ENCODE measurements at regions not wholly inside any gene's neighbourhood (a gene's known extent, or its start where the extent isn't known, plus 50 kb on each side); places are given as distances from the start of the nearest gene placed in this dataset.
A peak's percentile ranks its signal among the peaks of the same experiment; 100 is the strongest.

GRCh38 chr3:65186268-65186667 lies 498.5 kb upstream of the ADAMTS9 start:
- H3K4me1 ChIP-seq (ENCODE audit: control insufficient read depth in 1 of 2, low read depth in 2 of 2): peaks cover 7 to 11% of the 10 kb centered on the region in 2 donors
- H3K27me3 ChIP-seq (replicated peaks; ENCODE audit: insufficient read depth): no peaks in the 10 kb centered on the region
- H3K36me3 ChIP-seq: no peaks in the 10 kb centered on the region
- TF ChIP-seq, protein P1, sequence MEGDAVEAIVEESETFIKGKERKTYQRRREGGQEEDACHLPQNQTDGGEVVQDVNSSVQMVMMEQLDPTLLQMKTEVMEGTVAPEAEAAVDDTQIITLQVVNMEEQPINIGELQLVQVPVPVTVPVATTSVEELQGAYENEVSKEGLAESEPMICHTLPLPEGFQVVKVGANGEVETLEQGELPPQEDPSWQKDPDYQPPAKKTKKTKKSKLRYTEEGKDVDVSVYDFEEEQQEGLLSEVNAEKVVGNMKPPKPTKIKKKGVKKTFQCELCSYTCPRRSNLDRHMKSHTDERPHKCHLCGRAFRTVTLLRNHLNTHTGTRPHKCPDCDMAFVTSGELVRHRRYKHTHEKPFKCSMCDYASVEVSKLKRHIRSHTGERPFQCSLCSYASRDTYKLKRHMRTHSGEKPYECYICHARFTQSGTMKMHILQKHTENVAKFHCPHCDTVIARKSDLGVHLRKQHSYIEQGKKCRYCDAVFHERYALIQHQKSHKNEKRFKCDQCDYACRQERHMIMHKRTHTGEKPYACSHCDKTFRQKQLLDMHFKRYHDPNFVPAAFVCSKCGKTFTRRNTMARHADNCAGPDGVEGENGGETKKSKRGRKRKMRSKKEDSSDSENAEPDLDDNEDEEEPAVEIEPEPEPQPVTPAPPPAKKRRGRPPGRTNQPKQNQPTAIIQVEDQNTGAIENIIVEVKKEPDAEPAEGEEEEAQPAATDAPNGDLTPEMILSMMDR (IDR thresholded peaks at IDR 0.05): no peak
- no peaks in the 10 kb centered on the region for H3K9me3 ChIP-seq
- ATAC-seq (ENCODE audit: insufficient number of reproducible peaks, low FRiP score, low read depth): no peak
- H3K27ac ChIP-seq: no peak overlapping the region
- DNase-seq (ENCODE audit: low spot score): no peak
- no peak overlapping the region for H3K4me3 ChIP-seq

DNA sequence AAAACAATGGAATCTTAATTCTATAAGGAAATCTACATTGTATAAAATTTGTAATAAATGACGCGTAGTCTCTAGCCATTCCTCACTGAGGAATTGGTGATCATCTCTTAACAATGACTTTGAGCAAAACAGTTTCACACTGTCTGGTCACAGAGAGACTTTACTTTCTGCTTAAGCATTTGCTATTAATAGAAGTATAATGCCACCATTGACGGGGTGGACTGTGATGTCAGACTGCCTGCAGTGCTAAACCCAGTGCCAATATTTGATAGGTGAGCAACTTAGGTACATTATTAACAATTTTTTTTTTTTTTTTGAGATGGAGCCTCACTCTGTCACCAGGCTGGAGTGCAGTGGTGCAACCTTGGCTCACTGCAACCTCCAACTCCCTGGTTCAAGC lies 494.9 kb upstream of the ADAMTS9 start:
- Histone ChIP-seq H3K36me3 (no peaks in the 10 kb centered on the region), H3K27me3 (replicated peaks; ENCODE audit: insufficient read depth) (no peaks in the 10 kb centered on the region), H3K4me1 (ENCODE audit: control insufficient read depth in 1 of 2, low read depth in 2 of 2) (peaks cover 11 to 14% of the 10 kb centered on the region in 2 donors), H3K4me3 (no peak overlapping the region), H3K27ac (no peak overlapping the region), H3K9me3 (no peaks in the 10 kb centered on the region)
- ATAC-seq (ENCODE audit: insufficient number of reproducible peaks, low FRiP score, low read depth) (no peak), DNase-seq (ENCODE audit: low spot score) (no peak)
- TF ChIP-seq, protein P1 (IDR thresholded peaks at IDR 0.05): no peak

DNA sequence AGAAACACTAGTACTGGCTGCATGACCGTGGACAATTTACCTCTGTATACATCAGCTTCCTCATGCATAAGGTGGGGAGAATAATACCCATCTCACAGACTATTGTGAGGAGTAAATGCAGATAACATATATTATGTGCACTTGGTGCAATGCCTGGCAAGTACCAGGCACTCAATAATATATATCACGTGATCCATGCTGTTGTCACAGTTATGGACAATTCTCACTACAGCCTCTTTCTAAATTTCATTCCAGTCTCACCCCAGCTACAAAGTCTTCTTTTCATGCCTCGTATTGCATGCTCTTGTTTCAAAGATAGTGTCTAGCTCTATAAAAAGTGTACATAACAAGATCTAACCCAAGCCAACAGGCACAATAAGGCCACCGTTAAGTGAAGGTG lies 494.3 kb upstream of the ADAMTS9 start:
- TF ChIP-seq, protein P1 (IDR thresholded peaks at IDR 0.05): no peak
- DNase-seq (ENCODE audit: low spot score) (no peak), ATAC-seq (ENCODE audit: insufficient number of reproducible peaks, low FRiP score, low read depth) (no peak)
- H3K4me3 ChIP-seq: no peak overlapping the region
- H3K36me3 ChIP-seq: no peaks in the 10 kb centered on the region
- H3K4me1 ChIP-seq (ENCODE audit: control insufficient read depth in 1 of 2, low read depth in 2 of 2): peaks cover 11 to 14% of the 10 kb centered on the region in 2 donors
- no peak overlapping the region for H3K27ac ChIP-seq
- H3K27me3 ChIP-seq (replicated peaks; ENCODE audit: insufficient read depth): no peaks in the 10 kb centered on the region
- no peaks in the 10 kb centered on the region for H3K9me3 ChIP-seq

GRCh38 chr3:65181391-65181871 lies 493.6 kb upstream of the ADAMTS9 start:
- Histone ChIP-seq H3K9me3 (no peaks in the 10 kb centered on the region), H3K36me3 (no peaks in the 10 kb centered on the region), H3K4me1 (ENCODE audit: control insufficient read depth in 1 of 2, low read depth in 2 of 2) (peaks cover 11 to 14% of the 10 kb centered on the region in 2 donors), H3K27ac (peak overlapping the region in 1 of 2 donors; percentile 54), H3K27me3 (replicated peaks; ENCODE audit: insufficient read depth) (no peaks in the 10 kb centered on the region), H3K4me3 (no peak overlapping the region)
- ATAC-seq (ENCODE audit: insufficient number of reproducible peaks, low FRiP score, low read depth) (no peak), DNase-seq (ENCODE audit: low spot score) (no peak)
- TF ChIP-seq, protein P1 (IDR thresholded peaks at IDR 0.05): no peak

- H3K9me3 ChIP-seq: no peaks in the 10 kb centered on the region
- H3K36me3 ChIP-seq: no peaks in the 10 kb centered on the region
- DNase-seq (ENCODE audit: low spot score) (no peak), ATAC-seq (ENCODE audit: insufficient number of reproducible peaks, low FRiP score, low read depth) (no peak)
- no peak overlapping the region for H3K4me3 ChIP-seq
- TF ChIP-seq, protein P1 (IDR thresholded peaks at IDR 0.05): no peak
- no peaks in the 10 kb centered on the region for H3K27me3 ChIP-seq (replicated peaks; ENCODE audit: insufficient read depth)
- peak overlapping the region in 1 of 2 donors; percentile 41 for H3K27ac ChIP-seq
- H3K4me1 ChIP-seq (ENCODE audit: control insufficient read depth in 1 of 2, low read depth in 2 of 2): peaks cover 11 to 14% of the 10 kb centered on the region in 2 donors
These were observed 490.9 kb upstream of the ADAMTS9 start for GRCh38 chr3:65178703-65179102.

Data from thoracic aorta (tissue), 2 donors.